HL-60 (cell line): ENCODE measurements at regions not wholly inside any gene's neighbourhood (a gene's known extent, or its start where the extent isn't known, plus 50 kb on each side); places are given as distances from the start of the nearest gene placed in this dataset.
"Not testable (repeated sequence)": the region's sequence is repeated elsewhere in the genome, so short reads cannot be mapped to it uniquely, and the experiment has no call there.

Source experiments
- DNase-seq, 2 experiments: peaks; one replicate each; pipeline ENCODE4 v3.0.0-alpha.2; 2010 to 2020; ENCODE audit warnings: low read depth in 1 of 2, low spot score in 1 of 2
- H3K27ac ChIP-seq: fragments of 250-450 bp; sonication (Bioruptor Pico); replicated peaks from 2 replicates; pipeline ENCODE4 v1.5.1; 2020; ENCODE audit warnings: mild to moderate bottlenecking, moderate library complexity
- H3K27me3 ChIP-seq: fragments of 250-450 bp; sonication (Bioruptor Pico); 2 replicates; pipeline ENCODE4 v1.5.1; 2021; ENCODE audit warnings: mild to moderate bottlenecking, moderate library complexity; ENCODE audit not compliant: insufficient read depth, poor library complexity, severe bottlenecking
- H3K4me3 ChIP-seq: replicated peaks from 2 replicates; pipeline ENCODE4 v1.5.1; 2011; ENCODE audit warnings: mild to moderate bottlenecking, control low read depth, low read length; ENCODE audit not compliant: insufficient read depth
- CTCF ChIP-seq: IDR thresholded peaks from one replicate; pipeline ENCODE4 v1.5.1; 2011; ENCODE audit warnings: low read length, control low read depth, inconsistent platforms; ENCODE audit not compliant: insufficient read depth
- GABPA ChIP-seq: IDR thresholded peaks from 2 replicates; pipeline ENCODE4 v1.6.1; 2012; ENCODE audit warnings: low read depth
- POLR2AphosphoS5 ChIP-seq: IDR thresholded peaks from 2 replicates; pipeline ENCODE4 v1.6.1; 2012; ENCODE audit warnings: low read depth
- SPI1 ChIP-seq: IDR thresholded peaks from 2 replicates; pipeline ENCODE4 v1.6.1; 2012; ENCODE audit warnings: low read depth, mild to moderate bottlenecking, borderline replicate concordance
- TF ChIP-seq, protein P1 (sequence below): IDR thresholded peaks from 2 replicates; pipeline ENCODE4 v1.6.1; 2012; ENCODE audit warnings: low read depth; ENCODE audit not compliant: insufficient replicate concordance

DNA sequence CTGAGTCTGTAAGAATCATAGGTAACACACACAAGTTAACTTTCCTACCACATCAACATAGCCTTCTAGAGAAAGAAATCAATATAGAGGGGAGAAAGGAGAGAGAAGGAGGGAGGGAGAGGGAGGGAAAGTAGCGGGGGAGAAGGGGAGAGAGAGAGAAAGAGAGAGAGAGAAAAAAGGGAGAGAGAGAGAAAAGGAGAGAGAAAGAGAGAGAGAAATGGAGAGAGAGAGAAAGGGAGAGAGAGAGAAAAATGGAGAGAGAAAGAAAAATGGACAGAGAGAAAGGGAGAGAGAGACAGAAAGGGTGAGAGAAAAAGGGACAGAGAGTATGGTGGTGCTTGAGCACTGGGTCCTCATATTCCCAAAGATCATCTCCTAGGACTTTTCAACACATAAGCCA lies 591.7 kb downstream of the ZEB2 start:
- Histone ChIP-seq H3K27ac (no peak overlapping the region), H3K27me3 (no peaks in the 10 kb centered on the region), H3K4me3 (no peak overlapping the region)
- no peak for DNase-seq
- TF ChIP-seq CTCF = no peak
- TF ChIP-seq, protein P1, sequence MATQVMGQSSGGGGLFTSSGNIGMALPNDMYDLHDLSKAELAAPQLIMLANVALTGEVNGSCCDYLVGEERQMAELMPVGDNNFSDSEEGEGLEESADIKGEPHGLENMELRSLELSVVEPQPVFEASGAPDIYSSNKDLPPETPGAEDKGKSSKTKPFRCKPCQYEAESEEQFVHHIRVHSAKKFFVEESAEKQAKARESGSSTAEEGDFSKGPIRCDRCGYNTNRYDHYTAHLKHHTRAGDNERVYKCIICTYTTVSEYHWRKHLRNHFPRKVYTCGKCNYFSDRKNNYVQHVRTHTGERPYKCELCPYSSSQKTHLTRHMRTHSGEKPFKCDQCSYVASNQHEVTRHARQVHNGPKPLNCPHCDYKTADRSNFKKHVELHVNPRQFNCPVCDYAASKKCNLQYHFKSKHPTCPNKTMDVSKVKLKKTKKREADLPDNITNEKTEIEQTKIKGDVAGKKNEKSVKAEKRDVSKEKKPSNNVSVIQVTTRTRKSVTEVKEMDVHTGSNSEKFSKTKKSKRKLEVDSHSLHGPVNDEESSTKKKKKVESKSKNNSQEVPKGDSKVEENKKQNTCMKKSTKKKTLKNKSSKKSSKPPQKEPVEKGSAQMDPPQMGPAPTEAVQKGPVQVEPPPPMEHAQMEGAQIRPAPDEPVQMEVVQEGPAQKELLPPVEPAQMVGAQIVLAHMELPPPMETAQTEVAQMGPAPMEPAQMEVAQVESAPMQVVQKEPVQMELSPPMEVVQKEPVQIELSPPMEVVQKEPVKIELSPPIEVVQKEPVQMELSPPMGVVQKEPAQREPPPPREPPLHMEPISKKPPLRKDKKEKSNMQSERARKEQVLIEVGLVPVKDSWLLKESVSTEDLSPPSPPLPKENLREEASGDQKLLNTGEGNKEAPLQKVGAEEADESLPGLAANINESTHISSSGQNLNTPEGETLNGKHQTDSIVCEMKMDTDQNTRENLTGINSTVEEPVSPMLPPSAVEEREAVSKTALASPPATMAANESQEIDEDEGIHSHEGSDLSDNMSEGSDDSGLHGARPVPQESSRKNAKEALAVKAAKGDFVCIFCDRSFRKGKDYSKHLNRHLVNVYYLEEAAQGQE = no peak
- no peak for TF ChIP-seq POLR2AphosphoS5
- TF ChIP-seq GABPA = no peak
- TF ChIP-seq SPI1 = no peak

GRCh38 chr2:143926736-143927135 lies 593.2 kb downstream of the ZEB2 start:
- no peak for TF ChIP-seq CTCF
- no peak for TF ChIP-seq GABPA
- TF ChIP-seq, protein P1 = no peak
- TF ChIP-seq SPI1 = no peak
- no peak for TF ChIP-seq POLR2AphosphoS5
- no peak for DNase-seq
- H3K27me3 ChIP-seq = no peaks in the 10 kb centered on the region
- no peak overlapping the region for H3K27ac ChIP-seq
- H3K4me3 ChIP-seq = no peak overlapping the region

DNA sequence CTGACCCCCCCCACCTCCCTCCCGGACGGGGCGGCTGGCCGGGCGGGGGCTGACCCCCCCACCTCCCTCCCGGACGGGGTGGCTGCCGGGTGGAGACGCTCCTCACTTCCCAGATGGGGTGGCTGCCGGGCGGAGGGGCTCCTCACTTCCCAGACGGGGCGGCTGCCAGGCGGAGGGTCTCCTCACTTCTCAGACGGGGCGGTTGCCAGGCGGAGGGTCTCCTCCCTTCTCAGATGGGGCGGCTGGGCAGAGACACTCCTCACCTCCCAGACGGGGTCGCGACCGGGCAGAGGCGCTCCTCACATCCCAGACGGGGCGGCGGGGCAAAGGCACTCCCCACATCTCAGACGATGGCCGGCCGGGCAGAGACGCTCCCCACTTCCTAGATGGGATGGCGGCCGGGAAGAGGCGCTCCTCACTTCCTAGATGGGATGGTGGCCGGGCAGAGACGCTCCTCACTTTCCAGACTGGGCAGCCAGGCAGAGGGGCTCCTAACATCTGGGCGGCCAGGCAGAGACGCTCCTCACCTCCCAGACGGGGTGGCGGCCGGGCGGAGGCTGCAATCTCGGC lies 597.6 kb downstream of the ZEB2 start:
- H3K27me3 ChIP-seq, H3K4me3 ChIP-seq, DNase-seq, H3K27ac ChIP-seq: not testable (repeated sequence)

GRCh38 chr2:143918465-143918989 lies 601.4 kb downstream of the ZEB2 start:
- TF ChIP-seq SPI1 = no peak
- DNase-seq = no peak
- no peak overlapping the region for H3K4me3 ChIP-seq
- H3K27ac ChIP-seq = no peak overlapping the region
- no peaks in the 10 kb centered on the region for H3K27me3 ChIP-seq

DNA sequence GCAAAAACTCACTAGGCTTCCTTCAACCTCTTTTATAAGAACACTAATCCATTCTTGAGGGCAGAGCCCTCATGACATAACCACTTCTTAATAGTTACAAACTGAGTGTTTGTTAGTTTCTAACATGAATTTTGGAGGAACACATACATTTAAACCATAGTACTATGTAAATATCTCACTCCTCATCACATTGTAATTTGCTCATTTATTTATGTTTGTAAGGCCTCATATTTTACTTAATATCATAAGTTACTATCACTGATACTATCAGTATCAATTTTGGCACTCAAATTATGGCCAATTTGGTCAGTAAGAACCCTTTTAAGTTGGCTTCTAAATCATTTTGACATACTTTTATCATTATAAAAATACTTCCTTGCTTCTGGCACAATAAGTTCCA lies 603.1 kb downstream of the ZEB2 start:
- H3K27ac ChIP-seq = no peak overlapping the region
- no peak overlapping the region for H3K4me3 ChIP-seq
- no peaks in the 10 kb centered on the region for H3K27me3 ChIP-seq
- DNase-seq = no peak
- TF ChIP-seq GABPA (no peak), CTCF (no peak), POLR2AphosphoS5 (no peak)
